Stomach (tissue), 4 donors: ENCODE measurements at regions not wholly inside any gene's neighbourhood (a gene's known extent, or its start where the extent isn't known, plus 50 kb on each side); places are given as distances from the start of the nearest gene placed in this dataset.

Experiments
- CTCF ChIP-seq, 7 experiments: fragments of 450-650 bp in 4 of 7; fragments of 200-600 bp in 3 of 7; sonication (generic) in 3 of 7; IDR thresholded peaks; one replicate each; pipeline ENCODE4 v1.5.1; 2016 to 2019; ENCODE audit warnings: antibody characterized with exemption in 7 of 7, control low read depth in 2 of 7, mild to moderate bottlenecking in 1 of 7
- EP300 ChIP-seq: sonication (generic); formaldehyde crosslinking; IDR thresholded peaks from one replicate; pipeline ENCODE4 v1.6.1; 2017; ENCODE audit warnings: antibody characterized with exemption

- TF ChIP-seq CTCF (IDR thresholded peaks at IDR 0.05), result no peak
- no peak for TF ChIP-seq EP300
Measured at GRCh38 chr3:194777729-194778128, 92.0 kb downstream of the FAM43A start.
